SK-N-SH (cell line): ENCODE measurements at regions not wholly inside any gene's neighbourhood (a gene's known extent, or its start where the extent isn't known, plus 50 kb on each side); places are given as distances from the start of the nearest gene placed in this dataset.

Source experiments
- EP300 ChIP-seq, 2 experiments: IDR thresholded peaks; 2 replicates each; pipeline versions ENCODE4 v1.4.0 to v1.6.1; 2012; ENCODE audit warnings: borderline replicate concordance in 1 of 2, low read depth in 1 of 2, low read length in 1 of 2
- FOXM1 ChIP-seq: IDR thresholded peaks from 2 replicates; pipeline ENCODE4 v1.4.0; 2012; ENCODE audit warnings: low read depth, mild to moderate bottlenecking
- GABPA ChIP-seq: IDR thresholded peaks from 2 replicates; pipeline ENCODE4 v1.4.0; 2012; ENCODE audit warnings: low read depth, mild to moderate bottlenecking
- JUND ChIP-seq: IDR thresholded peaks from 2 replicates; pipeline ENCODE4 v1.4.0; 2012
- MXI1 ChIP-seq: IDR thresholded peaks from 2 replicates; pipeline ENCODE4 v1.6.1; 2012; ENCODE audit warnings: mild to moderate bottlenecking, low read depth, low read length, improper control_type of control experiment
- POLR2AphosphoS5 ChIP-seq: IDR thresholded peaks from 2 replicates; pipeline ENCODE4 v1.6.1; 2012; ENCODE audit warnings: low read depth, low read length
- RFX5 ChIP-seq: IDR thresholded peaks from 2 replicates; pipeline ENCODE4 v1.6.1; 2012; ENCODE audit warnings: mild to moderate bottlenecking, improper control_type of control experiment, low read length
- TAF1 ChIP-seq: IDR thresholded peaks from 2 replicates; pipeline ENCODE4 v1.6.1; 2012; ENCODE audit warnings: low read depth, mild to moderate bottlenecking, low read length, moderate library complexity, borderline replicate concordance
- TEAD4 ChIP-seq: IDR thresholded peaks from 2 replicates; pipeline ENCODE4 v1.4.0; 2012; ENCODE audit warnings: mild to moderate bottlenecking, borderline replicate concordance; ENCODE audit not compliant: insufficient read depth
- TF ChIP-seq, protein P1 (sequence below): fragments of 150-350 bp; IDR thresholded peaks from 2 replicates; pipeline ENCODE4 v1.6.1; 2017; ENCODE audit warnings: antibody characterized with exemption, low read length, low read depth, borderline replicate concordance
- TF ChIP-seq, protein P2 (sequence below): IDR thresholded peaks from 2 replicates; pipeline ENCODE4 v1.4.0; 2012; ENCODE audit warnings: low read depth
- TF ChIP-seq, protein P3 (sequence below): fragments of 200-600 bp; sonication (generic); IDR thresholded peaks from 2 replicates; pipeline ENCODE4 v1.6.1; 2017; ENCODE audit warnings: antibody characterized with exemption, mild to moderate bottlenecking, moderate library complexity
- TF ChIP-seq, protein P4 (sequence below): IDR thresholded peaks from 2 replicates; pipeline ENCODE4 v1.4.0; 2012; ENCODE audit warnings: low read depth, borderline replicate concordance
- TF ChIP-seq, protein P5 (sequence below): IDR thresholded peaks from 2 replicates; pipeline ENCODE4 v1.6.1; 2012; ENCODE audit warnings: mild to moderate bottlenecking, low read depth, low read length, moderate library complexity

DNA sequence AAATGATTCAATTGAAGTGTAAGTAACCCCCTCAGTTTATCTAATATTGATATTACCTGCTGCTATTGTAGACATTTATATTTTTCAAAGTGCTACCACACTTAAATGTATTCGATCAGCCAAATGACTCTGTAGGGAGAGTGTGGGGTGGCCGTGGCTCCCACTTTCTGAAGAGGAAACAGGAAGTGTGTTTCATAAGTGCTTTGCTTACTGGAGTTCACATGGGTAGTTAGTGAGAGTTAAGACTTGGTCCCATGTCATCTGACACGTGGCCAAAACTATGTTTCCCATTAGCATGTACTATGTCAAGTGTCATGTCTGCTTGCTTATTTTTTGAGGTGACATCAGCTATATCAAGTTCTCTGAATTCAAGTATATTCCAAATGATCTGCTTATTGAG lies 308.1 kb upstream of the GATB start:
- TF ChIP-seq, protein P1, sequence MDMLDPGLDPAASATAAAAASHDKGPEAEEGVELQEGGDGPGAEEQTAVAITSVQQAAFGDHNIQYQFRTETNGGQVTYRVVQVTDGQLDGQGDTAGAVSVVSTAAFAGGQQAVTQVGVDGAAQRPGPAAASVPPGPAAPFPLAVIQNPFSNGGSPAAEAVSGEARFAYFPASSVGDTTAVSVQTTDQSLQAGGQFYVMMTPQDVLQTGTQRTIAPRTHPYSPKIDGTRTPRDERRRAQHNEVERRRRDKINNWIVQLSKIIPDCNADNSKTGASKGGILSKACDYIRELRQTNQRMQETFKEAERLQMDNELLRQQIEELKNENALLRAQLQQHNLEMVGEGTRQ: no peak
- TF ChIP-seq, protein P2, sequence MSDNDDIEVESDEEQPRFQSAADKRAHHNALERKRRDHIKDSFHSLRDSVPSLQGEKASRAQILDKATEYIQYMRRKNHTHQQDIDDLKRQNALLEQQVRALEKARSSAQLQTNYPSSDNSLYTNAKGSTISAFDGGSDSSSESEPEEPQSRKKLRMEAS: no peak
- TF ChIP-seq, protein P3, sequence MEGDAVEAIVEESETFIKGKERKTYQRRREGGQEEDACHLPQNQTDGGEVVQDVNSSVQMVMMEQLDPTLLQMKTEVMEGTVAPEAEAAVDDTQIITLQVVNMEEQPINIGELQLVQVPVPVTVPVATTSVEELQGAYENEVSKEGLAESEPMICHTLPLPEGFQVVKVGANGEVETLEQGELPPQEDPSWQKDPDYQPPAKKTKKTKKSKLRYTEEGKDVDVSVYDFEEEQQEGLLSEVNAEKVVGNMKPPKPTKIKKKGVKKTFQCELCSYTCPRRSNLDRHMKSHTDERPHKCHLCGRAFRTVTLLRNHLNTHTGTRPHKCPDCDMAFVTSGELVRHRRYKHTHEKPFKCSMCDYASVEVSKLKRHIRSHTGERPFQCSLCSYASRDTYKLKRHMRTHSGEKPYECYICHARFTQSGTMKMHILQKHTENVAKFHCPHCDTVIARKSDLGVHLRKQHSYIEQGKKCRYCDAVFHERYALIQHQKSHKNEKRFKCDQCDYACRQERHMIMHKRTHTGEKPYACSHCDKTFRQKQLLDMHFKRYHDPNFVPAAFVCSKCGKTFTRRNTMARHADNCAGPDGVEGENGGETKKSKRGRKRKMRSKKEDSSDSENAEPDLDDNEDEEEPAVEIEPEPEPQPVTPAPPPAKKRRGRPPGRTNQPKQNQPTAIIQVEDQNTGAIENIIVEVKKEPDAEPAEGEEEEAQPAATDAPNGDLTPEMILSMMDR: no peak
- TF ChIP-seq GABPA: no peak
- no peak for TF ChIP-seq MXI1
- no peak for TF ChIP-seq FOXM1
- TF ChIP-seq, protein P4, sequence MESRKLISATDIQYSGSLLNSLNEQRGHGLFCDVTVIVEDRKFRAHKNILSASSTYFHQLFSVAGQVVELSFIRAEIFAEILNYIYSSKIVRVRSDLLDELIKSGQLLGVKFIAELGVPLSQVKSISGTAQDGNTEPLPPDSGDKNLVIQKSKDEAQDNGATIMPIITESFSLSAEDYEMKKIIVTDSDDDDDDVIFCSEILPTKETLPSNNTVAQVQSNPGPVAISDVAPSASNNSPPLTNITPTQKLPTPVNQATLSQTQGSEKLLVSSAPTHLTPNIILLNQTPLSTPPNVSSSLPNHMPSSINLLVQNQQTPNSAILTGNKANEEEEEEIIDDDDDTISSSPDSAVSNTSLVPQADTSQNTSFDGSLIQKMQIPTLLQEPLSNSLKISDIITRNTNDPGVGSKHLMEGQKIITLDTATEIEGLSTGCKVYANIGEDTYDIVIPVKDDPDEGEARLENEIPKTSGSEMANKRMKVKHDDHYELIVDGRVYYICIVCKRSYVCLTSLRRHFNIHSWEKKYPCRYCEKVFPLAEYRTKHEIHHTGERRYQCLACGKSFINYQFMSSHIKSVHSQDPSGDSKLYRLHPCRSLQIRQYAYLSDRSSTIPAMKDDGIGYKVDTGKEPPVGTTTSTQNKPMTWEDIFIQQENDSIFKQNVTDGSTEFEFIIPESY: no peak
- no peak for TF ChIP-seq TEAD4
- TF ChIP-seq TAF1: no peak
- TF ChIP-seq RFX5: no peak
- TF ChIP-seq JUND: no peak
- TF ChIP-seq, protein P5, sequence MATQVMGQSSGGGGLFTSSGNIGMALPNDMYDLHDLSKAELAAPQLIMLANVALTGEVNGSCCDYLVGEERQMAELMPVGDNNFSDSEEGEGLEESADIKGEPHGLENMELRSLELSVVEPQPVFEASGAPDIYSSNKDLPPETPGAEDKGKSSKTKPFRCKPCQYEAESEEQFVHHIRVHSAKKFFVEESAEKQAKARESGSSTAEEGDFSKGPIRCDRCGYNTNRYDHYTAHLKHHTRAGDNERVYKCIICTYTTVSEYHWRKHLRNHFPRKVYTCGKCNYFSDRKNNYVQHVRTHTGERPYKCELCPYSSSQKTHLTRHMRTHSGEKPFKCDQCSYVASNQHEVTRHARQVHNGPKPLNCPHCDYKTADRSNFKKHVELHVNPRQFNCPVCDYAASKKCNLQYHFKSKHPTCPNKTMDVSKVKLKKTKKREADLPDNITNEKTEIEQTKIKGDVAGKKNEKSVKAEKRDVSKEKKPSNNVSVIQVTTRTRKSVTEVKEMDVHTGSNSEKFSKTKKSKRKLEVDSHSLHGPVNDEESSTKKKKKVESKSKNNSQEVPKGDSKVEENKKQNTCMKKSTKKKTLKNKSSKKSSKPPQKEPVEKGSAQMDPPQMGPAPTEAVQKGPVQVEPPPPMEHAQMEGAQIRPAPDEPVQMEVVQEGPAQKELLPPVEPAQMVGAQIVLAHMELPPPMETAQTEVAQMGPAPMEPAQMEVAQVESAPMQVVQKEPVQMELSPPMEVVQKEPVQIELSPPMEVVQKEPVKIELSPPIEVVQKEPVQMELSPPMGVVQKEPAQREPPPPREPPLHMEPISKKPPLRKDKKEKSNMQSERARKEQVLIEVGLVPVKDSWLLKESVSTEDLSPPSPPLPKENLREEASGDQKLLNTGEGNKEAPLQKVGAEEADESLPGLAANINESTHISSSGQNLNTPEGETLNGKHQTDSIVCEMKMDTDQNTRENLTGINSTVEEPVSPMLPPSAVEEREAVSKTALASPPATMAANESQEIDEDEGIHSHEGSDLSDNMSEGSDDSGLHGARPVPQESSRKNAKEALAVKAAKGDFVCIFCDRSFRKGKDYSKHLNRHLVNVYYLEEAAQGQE: no peak
- no peak for TF ChIP-seq EP300 (IDR thresholded peaks at IDR 0.05; ENCODE audit: borderline replicate concordance in 1 of 2, low read depth in 1 of 2, low read length in 1 of 2)
- TF ChIP-seq POLR2AphosphoS5: no peak
